NB4 (cell line): ENCODE measurements at regions not wholly inside any gene's neighbourhood (a gene's known extent, or its start where the extent isn't known, plus 50 kb on each side); places are given as distances from the start of the nearest gene placed in this dataset.

Experiments used
- DNase-seq: peaks from one replicate; pipeline ENCODE4 v3.0.0; 2010; ENCODE audit warnings: low read depth
- H3K4me3 ChIP-seq: one replicate; pipeline ENCODE4 v1.5.1; 2011; ENCODE audit warnings: mild to moderate bottlenecking, low read depth, low read length, moderate library complexity
- MYC ChIP-seq: IDR thresholded peaks from 2 replicates; pipeline ENCODE4 v1.6.1; 2011; ENCODE audit warnings: low read depth, low read length
- POLR2A ChIP-seq: IDR thresholded peaks from 2 replicates; pipeline ENCODE4 v1.6.1; 2011; ENCODE audit warnings: mild to moderate bottlenecking; ENCODE audit not compliant: insufficient read length; ENCODE audit errors: extremely low read depth
- TF ChIP-seq, protein P1 (sequence below): IDR thresholded peaks from 2 replicates; pipeline ENCODE4 v1.6.1; 2011; ENCODE audit warnings: low read depth, low read length
- TF ChIP-seq, protein P2 (sequence below): IDR thresholded peaks from one replicate; pipeline ENCODE4 v1.5.1; 2012; ENCODE audit warnings: low read depth, low read length

DNA sequence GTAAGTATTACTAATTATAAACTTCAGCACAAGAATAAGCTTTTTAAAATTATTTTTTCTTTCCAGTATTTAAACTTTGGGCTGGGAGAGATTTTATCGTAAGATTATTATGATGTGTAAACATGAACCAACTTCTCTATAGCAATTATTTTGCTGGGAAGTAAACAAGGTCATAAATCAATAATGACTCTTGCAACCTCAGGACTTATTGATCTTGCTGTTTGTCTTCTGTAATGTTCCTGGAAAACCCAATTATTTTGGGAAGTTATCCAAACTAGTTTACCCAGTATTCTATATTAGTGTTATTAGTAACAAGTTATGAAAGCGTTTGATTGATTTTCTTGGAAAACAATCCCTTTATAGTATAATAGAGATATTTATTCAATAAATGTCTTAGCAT, 174.9 kb downstream of the PPP1R2C start:
- H3K4me3 ChIP-seq: no peak overlapping the region
- no peak for DNase-seq
- TF ChIP-seq MYC (no peak), POLR2A (no peak)
- TF ChIP-seq, protein P1, sequence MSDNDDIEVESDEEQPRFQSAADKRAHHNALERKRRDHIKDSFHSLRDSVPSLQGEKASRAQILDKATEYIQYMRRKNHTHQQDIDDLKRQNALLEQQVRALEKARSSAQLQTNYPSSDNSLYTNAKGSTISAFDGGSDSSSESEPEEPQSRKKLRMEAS: no peak
- TF ChIP-seq, protein P2, sequence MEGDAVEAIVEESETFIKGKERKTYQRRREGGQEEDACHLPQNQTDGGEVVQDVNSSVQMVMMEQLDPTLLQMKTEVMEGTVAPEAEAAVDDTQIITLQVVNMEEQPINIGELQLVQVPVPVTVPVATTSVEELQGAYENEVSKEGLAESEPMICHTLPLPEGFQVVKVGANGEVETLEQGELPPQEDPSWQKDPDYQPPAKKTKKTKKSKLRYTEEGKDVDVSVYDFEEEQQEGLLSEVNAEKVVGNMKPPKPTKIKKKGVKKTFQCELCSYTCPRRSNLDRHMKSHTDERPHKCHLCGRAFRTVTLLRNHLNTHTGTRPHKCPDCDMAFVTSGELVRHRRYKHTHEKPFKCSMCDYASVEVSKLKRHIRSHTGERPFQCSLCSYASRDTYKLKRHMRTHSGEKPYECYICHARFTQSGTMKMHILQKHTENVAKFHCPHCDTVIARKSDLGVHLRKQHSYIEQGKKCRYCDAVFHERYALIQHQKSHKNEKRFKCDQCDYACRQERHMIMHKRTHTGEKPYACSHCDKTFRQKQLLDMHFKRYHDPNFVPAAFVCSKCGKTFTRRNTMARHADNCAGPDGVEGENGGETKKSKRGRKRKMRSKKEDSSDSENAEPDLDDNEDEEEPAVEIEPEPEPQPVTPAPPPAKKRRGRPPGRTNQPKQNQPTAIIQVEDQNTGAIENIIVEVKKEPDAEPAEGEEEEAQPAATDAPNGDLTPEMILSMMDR: no peak

DNA sequence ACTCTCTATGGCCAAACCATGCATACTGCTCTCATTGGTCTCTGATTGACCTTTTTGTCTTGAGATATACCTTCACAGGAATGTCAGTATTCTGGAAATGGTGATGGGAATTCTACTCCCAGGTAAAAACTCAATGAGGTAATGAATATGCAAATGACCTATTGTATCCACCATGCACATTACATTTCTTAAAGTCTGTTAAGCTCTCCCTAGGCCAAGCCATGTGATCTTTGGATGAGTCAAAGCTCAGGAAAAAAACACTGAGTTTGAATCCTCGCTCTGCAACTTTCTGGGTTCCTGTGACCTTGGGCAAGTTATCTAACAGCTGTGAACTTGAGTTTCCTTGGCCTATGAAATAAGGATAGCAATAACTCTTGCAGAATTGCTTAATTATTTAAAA, 175.4 kb downstream of the PPP1R2C start:
- no peak overlapping the region for H3K4me3 ChIP-seq
- no peak for DNase-seq
- TF ChIP-seq MYC: no peak
- TF ChIP-seq POLR2A: no peak
- TF ChIP-seq, protein P2: no peak
- TF ChIP-seq, protein P1: no peak

DNA sequence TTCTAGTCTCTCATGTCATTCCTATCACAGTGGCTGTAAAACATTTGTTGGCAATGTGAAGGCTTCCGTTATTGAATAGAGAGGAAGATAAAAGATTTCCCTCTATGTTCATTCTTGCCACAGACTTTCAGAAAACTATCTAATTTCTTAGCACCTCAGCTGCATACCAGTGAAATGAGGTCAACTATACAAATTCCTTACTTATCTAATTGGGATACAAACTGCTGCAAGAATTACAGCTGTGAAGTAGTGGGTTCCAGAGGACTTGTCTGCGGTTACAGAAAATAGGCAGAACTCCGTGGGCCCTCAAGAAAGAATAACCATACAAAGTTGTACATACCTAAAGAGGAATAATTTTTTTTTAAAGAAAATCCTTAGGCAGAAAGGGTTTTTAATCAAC, 175.8 kb downstream of the PPP1R2C start:
- DNase-seq: no peak
- TF ChIP-seq POLR2A: no peak
- TF ChIP-seq, protein P1: no peak
- TF ChIP-seq, protein P2: no peak
- TF ChIP-seq MYC: no peak
- no peak overlapping the region for H3K4me3 ChIP-seq

DNA sequence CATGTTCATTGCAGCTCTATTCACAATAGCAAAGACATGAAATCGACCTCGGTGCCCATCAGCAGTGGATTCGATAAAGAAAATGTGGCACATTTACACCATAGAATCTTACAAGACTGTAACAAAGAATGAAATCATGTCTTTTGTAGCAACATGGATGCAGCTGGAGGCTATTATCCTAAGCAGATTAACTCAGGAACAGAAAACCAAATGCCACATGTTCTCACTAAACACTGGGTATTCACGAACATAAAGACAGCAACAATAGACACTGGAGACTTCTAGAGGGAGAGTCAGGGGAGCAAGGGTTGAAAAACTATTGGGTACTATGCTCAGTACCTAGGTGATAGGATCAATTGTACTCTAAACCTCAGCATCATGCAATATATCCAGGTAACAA, 180.5 kb downstream of the PPP1R2C start:
- no peak for DNase-seq
- no peak overlapping the region for H3K4me3 ChIP-seq
- TF ChIP-seq POLR2A: no peak
- TF ChIP-seq MYC: no peak
- TF ChIP-seq, protein P2: no peak
- TF ChIP-seq, protein P1: no peak

DNA sequence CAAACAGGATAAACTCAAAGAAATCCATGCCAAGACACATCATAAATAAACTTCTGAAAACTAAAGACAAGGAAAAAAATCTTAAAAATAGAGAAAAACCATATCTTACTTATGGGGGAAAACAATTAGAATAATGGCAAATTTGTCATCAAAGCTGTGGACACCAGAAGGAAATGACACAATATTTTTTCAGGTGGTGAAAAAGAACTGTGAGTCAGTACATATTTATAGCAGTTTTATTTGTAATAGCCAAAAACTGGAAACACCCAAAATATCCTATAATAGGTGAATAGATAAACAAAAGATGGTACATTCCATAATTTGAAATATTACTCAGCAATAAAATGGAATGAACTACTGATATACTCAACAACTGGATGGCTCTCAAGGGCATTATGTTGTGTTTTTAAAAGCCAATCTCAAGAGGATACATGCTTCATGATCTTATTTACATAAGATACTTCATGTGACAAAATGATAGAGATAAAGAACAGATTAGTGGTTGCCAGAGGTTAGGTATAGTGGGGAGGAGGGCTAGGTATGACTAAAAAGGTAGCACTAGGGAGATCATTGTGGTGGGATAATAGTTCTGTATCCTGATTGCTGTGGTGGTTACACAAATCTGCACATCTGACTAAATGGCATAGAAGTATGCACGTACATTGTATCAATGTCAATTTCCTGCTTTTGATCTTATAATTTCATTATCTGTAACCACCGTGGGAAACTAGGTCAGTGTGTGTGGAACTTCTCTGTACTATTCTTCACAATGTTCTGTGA, 191.9 kb downstream of the PPP1R2C start:
- TF ChIP-seq, protein P2: no peak
- TF ChIP-seq, protein P1: no peak
- TF ChIP-seq POLR2A (no peak), MYC (no peak)
- DNase-seq: no peak
- H3K4me3 ChIP-seq: no peak overlapping the region
